ENCODE measurements at regions not wholly inside any gene's neighbourhood (a gene's known extent, or its start where the extent isn't known, plus 50 kb on each side); places are given as distances from the start of the nearest gene placed in this dataset.
"Not testable (repeated sequence)": the region's sequence is repeated elsewhere in the genome, so short reads cannot be mapped to it uniquely, and the experiment has no call there.

DNA sequence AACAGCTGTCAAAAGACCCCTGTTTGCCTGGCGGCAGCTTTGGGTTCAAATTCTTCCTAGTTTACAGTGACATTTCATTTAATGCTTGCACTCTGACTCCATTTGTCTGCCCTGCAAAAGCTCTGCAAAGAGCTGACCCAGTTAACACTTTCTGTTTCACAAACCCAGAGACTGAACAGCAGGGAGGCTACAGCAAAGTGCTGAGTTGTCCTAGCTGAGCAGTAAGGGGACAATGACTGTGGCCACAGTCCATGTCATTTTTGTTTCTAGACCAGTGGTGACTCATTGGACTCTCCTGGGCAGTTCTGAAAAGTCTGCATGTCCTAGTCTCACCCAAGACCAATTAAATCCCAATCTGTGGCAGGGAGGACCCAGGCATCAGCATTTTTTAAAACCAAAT lies 994.8 kb upstream of the WWC1 start:
- no peak overlapping the region for H3K9ac ChIP-seq (ENCODE audit: low read length)
- no peaks in the 10 kb centered on the region for H3K4me1 ChIP-seq (ENCODE audit: control insufficient read depth, insufficient read depth, low read length)
- H3K27ac ChIP-seq (ENCODE audit: low read depth, low read length) = no peak overlapping the region
- no peak overlapping the region for H3K4me3 ChIP-seq (ENCODE audit: low read length)
- H3K27me3 ChIP-seq (ENCODE audit: control insufficient read depth, insufficient read depth, low read length) = no peaks in the 10 kb centered on the region
- no peaks in the 10 kb centered on the region for H3K36me3 ChIP-seq (ENCODE audit: control insufficient read depth, insufficient read depth, low read length)

DNA sequence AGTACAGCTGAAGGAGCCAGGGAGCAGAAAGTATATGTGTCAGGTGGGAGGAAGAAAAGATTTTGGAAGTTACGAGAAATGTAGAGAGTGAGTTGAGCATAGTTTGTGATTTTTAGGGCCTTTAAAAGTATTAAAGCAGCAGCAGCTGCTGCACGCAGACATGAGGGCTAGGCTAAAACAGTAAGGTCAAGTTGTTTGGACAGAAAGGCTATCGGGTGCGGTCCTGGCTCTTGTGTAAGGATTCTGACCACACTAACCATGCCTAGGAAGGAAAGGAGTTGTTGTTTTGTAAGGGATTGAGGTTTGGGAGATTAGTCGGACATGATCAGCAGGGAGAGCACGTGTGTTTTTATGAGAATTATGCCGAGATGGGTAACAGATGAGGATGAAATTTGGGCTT lies 991.6 kb upstream of the WWC1 start:
- H3K27ac ChIP-seq (ENCODE audit: low read depth, low read length); H3K27me3 ChIP-seq (ENCODE audit: control insufficient read depth, insufficient read depth, low read length); H3K36me3 ChIP-seq (ENCODE audit: control insufficient read depth, insufficient read depth, low read length); H3K4me1 ChIP-seq (ENCODE audit: control insufficient read depth, insufficient read depth, low read length); H3K9ac ChIP-seq (ENCODE audit: low read length); H3K4me3 ChIP-seq (ENCODE audit: low read length): not testable (repeated sequence)

DNA sequence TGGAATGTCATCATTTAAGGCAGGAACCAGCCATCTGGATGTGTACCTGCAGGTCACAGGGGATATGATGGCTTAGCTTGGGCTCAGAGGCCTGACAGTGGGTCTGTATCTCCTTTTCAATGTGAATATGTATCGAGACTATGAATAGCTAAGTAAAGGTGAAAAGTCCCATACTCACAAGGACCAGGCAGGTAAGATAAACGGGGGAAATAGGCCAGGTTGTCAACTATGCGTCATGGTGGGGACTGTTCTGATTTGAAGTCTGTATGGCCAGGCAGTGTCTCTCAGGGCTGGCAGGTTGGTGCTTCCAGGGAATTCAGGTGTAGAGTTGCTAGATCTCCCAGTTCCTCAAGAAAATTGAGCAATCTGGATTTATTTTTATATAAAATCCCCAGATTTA lies 987.9 kb upstream of the WWC1 start:
- no peak overlapping the region for H3K27ac ChIP-seq (ENCODE audit: low read depth, low read length)
- no peak overlapping the region for H3K9ac ChIP-seq (ENCODE audit: low read length)
- no peaks in the 10 kb centered on the region for H3K36me3 ChIP-seq (ENCODE audit: control insufficient read depth, insufficient read depth, low read length)
- no peaks in the 10 kb centered on the region for H3K4me1 ChIP-seq (ENCODE audit: control insufficient read depth, insufficient read depth, low read length)
- H3K4me3 ChIP-seq (ENCODE audit: low read length) = no peak overlapping the region
- H3K27me3 ChIP-seq (ENCODE audit: control insufficient read depth, insufficient read depth, low read length) = no peaks in the 10 kb centered on the region

DNA sequence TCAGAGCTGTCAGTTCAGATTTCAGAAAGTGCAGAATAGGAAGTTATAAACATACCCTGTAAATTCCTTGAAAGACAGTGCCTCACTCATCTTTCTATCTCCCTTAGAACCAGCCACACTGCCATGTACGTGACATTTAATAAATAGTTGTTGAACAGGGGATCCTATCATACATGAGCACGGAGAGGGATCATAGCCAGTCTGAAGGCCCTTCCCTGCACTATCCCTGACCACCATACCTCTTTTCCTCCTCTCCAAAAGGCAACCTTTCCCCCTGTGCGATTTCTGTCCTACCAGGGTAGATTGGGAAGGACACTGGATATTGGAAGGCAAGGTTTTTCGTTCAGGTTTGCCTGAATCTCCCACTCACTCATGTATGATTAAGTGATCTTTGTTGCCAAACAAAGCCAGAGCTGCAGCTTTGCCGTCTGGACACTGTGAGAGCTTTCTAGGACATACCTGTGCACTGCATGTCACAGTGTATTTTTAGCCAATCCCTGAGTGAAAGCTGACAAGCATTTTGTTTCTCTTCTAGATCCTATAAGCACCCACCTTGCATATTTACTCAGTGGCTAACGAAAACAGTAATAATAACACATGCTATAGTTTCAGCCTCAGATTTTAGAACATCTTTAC lies 986.5 kb upstream of the WWC1 start:
- no peak overlapping the region for H3K9ac ChIP-seq (ENCODE audit: low read length)
- H3K4me3 ChIP-seq (ENCODE audit: low read length) = no peak overlapping the region
- H3K27ac ChIP-seq (ENCODE audit: low read depth, low read length) = no peak overlapping the region
- H3K4me1 ChIP-seq (ENCODE audit: control insufficient read depth, insufficient read depth, low read length) = no peaks in the 10 kb centered on the region
- H3K27me3 ChIP-seq (ENCODE audit: control insufficient read depth, insufficient read depth, low read length) = no peaks in the 10 kb centered on the region
- no peaks in the 10 kb centered on the region for H3K36me3 ChIP-seq (ENCODE audit: control insufficient read depth, insufficient read depth, low read length)

DNA sequence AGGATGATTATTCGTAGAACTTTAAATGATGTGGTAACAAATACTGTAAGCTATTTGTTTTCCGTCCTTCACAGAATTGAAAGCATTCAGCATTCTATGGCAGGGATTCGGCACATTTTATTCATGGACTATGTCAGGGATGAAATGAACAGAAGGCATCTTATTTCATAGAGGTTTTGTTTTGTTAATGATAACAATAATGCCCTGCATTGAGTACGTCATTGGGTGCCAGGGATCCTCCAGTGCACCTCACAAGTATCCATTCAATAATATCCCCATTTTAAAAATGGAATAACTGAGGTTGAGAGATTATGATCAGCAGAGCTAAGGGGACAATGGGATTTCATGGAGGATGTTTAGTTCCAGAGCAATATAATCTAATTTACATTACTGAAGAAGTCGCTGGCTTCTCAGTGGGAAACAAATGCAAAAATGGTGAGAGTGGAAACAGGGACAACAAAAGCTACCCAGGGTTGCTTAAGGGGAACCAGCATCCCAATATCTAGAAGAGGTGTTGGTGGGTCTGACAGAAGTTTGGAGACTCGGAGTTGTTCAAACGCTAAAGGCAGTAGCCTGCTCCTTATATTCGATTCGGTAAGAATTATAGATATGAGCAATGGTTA lies 985.7 kb upstream of the WWC1 start:
- no peak overlapping the region for H3K4me3 ChIP-seq (ENCODE audit: low read length)
- no peak overlapping the region for H3K27ac ChIP-seq (ENCODE audit: low read depth, low read length)
- no peaks in the 10 kb centered on the region for H3K36me3 ChIP-seq (ENCODE audit: control insufficient read depth, insufficient read depth, low read length)
- no peaks in the 10 kb centered on the region for H3K27me3 ChIP-seq (ENCODE audit: control insufficient read depth, insufficient read depth, low read length)
- no peaks in the 10 kb centered on the region for H3K4me1 ChIP-seq (ENCODE audit: control insufficient read depth, insufficient read depth, low read length)
- H3K9ac ChIP-seq (ENCODE audit: low read length) = no peak overlapping the region

DNA sequence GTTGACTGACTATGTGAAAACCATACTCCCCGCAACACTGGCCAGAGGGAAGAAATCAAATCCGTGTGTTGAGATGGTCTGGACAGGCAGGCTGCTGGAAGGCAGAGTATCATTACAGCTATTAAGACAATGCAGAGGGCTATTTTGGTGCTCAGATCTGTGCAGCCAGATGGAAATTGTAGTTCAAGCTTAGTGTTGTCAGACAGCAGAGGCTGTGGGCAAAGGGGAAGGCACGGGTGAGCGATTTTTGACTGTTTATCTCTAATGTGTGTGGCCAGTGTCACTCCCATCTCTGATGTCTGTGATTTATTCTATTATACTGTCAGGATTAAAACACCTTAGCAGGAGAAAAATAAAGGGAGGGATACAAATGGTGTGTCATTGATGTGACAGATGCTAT lies 984.4 kb upstream of the WWC1 start:
- H3K27me3 ChIP-seq (ENCODE audit: control insufficient read depth, insufficient read depth, low read length) = no peaks in the 10 kb centered on the region
- H3K4me3 ChIP-seq (ENCODE audit: low read length) = no peak overlapping the region
- no peak overlapping the region for H3K9ac ChIP-seq (ENCODE audit: low read length)
- no peak overlapping the region for H3K27ac ChIP-seq (ENCODE audit: low read depth, low read length)
- no peaks in the 10 kb centered on the region for H3K36me3 ChIP-seq (ENCODE audit: control insufficient read depth, insufficient read depth, low read length)
- no peaks in the 10 kb centered on the region for H3K4me1 ChIP-seq (ENCODE audit: control insufficient read depth, insufficient read depth, low read length)

DNA sequence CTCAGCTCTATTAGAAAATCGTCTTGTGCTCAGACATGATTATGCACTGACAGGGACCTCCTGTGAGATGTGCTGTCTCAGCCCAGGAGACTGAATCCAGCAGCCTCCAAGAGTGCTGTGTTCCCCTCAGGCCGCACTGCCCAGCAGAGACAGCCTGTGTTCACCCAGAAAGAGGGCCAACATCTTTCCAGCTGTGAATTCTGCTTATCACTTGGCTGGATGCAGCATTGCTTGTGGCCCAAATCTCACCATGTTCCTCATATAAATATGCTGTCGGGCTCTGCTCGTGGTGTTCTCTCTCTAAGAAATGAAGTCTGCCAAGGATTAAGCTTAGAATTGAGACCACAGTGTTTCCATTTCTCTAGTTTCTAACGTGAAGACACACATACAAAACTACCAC lies 983.0 kb upstream of the WWC1 start:
- Histone ChIP-seq H3K27ac (ENCODE audit: low read depth, low read length) (no peak overlapping the region), H3K4me3 (ENCODE audit: low read length) (no peak overlapping the region), H3K27me3 (ENCODE audit: control insufficient read depth, insufficient read depth, low read length) (no peaks in the 10 kb centered on the region), H3K4me1 (ENCODE audit: control insufficient read depth, insufficient read depth, low read length) (no peaks in the 10 kb centered on the region), H3K36me3 (ENCODE audit: control insufficient read depth, insufficient read depth, low read length) (no peaks in the 10 kb centered on the region), H3K9ac (ENCODE audit: low read length) (no peak overlapping the region)

DNA sequence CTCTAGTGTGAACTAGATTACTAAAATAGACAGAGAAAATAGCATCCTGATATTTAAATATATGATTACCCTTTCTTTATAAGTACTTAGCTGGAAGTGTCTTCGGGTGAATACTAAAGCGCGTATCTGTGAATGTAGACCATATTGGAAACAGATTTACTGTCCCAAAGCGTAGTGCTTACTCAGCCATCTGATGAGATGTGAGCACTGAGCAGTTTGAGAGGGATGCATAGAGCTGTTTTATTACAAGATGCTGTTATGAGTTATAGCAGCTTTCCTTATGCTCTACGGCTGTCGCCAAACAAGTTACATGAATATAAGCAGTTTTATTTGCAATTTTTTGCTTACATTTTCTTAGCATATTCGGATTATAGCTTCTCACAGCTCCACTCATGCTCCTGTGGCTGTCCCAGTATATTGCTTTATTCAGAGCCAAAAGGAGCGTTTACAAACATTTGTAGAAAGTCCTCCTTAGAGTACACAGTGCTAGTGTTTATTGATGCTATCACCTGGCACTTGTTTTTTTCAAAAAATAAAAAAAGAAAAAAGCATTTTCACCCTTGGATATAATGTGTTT lies 981.4 kb upstream of the WWC1 start:
- Histone ChIP-seq H3K27me3 (ENCODE audit: control insufficient read depth, insufficient read depth, low read length) (no peaks in the 10 kb centered on the region), H3K4me3 (ENCODE audit: low read length) (no peak overlapping the region), H3K36me3 (ENCODE audit: control insufficient read depth, insufficient read depth, low read length) (no peaks in the 10 kb centered on the region), H3K27ac (ENCODE audit: low read depth, low read length) (no peak overlapping the region), H3K4me1 (ENCODE audit: control insufficient read depth, insufficient read depth, low read length) (no peaks in the 10 kb centered on the region), H3K9ac (ENCODE audit: low read length) (no peak overlapping the region)

DNA sequence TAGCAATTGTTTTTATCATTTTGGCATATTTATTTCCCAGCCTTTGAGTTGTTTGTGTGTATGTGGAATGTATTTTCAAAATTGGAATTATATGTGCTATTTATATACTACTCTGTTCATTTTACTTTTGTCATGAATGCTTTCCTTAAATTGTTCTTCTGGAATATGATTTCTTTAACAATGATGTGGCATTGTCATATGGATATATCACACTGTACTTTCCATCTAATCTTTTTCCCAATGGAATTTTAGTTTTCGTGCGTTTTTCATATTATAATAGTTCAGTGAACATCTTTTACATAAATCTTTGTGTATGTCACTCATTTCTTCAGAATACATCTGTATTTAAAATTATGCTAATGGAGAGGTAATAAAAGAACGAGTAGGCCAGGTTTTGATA lies 980.1 kb upstream of the WWC1 start:
- no peak overlapping the region for H3K27ac ChIP-seq (ENCODE audit: low read depth, low read length)
- no peaks in the 10 kb centered on the region for H3K4me1 ChIP-seq (ENCODE audit: control insufficient read depth, insufficient read depth, low read length)
- H3K27me3 ChIP-seq (ENCODE audit: control insufficient read depth, insufficient read depth, low read length) = no peaks in the 10 kb centered on the region
- H3K4me3 ChIP-seq (ENCODE audit: low read length) = no peak overlapping the region
- H3K9ac ChIP-seq (ENCODE audit: low read length) = no peak overlapping the region
- H3K36me3 ChIP-seq (ENCODE audit: control insufficient read depth, insufficient read depth, low read length) = no peaks in the 10 kb centered on the region

DNA sequence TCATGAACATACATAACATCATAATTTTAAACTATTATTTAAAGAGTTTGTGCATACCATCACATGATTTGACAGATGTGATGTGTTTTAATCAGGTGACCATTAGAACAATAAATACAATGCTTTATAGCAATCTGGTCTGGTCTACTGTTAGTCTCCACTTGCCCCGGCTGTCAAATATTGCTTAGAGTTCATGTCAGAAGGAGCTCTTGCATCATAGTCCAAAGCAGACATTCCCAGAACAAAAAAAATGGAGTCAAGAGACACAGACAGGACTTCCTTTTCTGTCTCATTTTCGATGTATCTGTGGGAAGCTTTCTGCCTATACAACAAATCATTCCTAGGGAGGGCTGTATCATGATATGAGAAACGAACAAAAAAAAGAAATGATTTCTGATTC lies 979.2 kb upstream of the WWC1 start:
- Histone ChIP-seq H3K4me1 (ENCODE audit: control insufficient read depth, insufficient read depth, low read length) (no peaks in the 10 kb centered on the region), H3K9ac (ENCODE audit: low read length) (no peak overlapping the region), H3K36me3 (ENCODE audit: control insufficient read depth, insufficient read depth, low read length) (no peaks in the 10 kb centered on the region), H3K27ac (ENCODE audit: low read depth, low read length) (no peak overlapping the region), H3K4me3 (ENCODE audit: low read length) (no peak overlapping the region), H3K27me3 (ENCODE audit: control insufficient read depth, insufficient read depth, low read length) (no peaks in the 10 kb centered on the region)

DNA sequence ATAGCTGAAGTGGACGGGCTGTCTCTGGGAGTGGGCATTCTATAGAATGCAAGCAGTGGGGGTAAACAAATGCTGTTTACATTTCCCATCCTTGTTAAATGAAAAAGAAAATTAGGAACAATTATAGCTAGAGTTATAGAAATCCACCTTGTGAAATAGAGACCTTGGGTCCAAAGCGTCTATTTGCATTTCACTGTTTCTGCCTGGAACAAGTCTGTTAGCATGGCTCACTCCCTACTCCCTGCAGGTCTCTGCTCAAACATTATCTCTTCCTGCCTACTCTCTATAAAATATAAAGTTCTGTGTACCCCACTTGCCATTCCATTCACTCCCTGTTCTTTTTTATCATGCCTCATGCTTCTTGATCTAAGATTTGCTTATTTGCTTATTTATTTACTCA lies 975.7 kb upstream of the WWC1 start:
- no peaks in the 10 kb centered on the region for H3K27me3 ChIP-seq (ENCODE audit: control insufficient read depth, insufficient read depth, low read length)
- H3K36me3 ChIP-seq (ENCODE audit: control insufficient read depth, insufficient read depth, low read length) = no peaks in the 10 kb centered on the region
- no peak overlapping the region for H3K4me3 ChIP-seq (ENCODE audit: low read length)
- no peak overlapping the region for H3K27ac ChIP-seq (ENCODE audit: low read depth, low read length)
- no peak overlapping the region for H3K9ac ChIP-seq (ENCODE audit: low read length)
- no peaks in the 10 kb centered on the region for H3K4me1 ChIP-seq (ENCODE audit: control insufficient read depth, insufficient read depth, low read length)

DNA sequence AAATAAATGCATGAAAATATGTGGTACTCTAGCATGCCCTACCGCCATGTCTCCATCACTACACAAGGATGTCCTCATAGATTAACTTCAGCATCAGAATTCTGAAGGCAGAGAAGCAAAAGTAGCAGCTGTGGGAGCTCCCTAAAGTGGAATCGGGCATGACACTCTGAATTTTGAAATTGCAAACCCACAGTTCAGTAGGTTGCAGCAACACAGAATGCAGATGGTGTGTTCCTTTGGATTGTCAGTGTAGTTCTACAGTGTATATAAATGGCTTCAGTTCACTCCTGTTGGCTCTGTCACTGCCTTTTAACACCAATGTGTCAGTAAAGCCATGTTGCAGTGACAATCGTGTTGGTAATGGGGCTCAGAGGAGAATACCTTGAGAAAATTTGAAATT lies 973.6 kb upstream of the WWC1 start:
- H3K9ac ChIP-seq (ENCODE audit: low read length) = no peak overlapping the region
- no peaks in the 10 kb centered on the region for H3K27me3 ChIP-seq (ENCODE audit: control insufficient read depth, insufficient read depth, low read length)
- H3K27ac ChIP-seq (ENCODE audit: low read depth, low read length) = no peak overlapping the region
- H3K4me3 ChIP-seq (ENCODE audit: low read length) = no peak overlapping the region
- no peaks in the 10 kb centered on the region for H3K4me1 ChIP-seq (ENCODE audit: control insufficient read depth, insufficient read depth, low read length)
- H3K36me3 ChIP-seq (ENCODE audit: control insufficient read depth, insufficient read depth, low read length) = no peaks in the 10 kb centered on the region

DNA sequence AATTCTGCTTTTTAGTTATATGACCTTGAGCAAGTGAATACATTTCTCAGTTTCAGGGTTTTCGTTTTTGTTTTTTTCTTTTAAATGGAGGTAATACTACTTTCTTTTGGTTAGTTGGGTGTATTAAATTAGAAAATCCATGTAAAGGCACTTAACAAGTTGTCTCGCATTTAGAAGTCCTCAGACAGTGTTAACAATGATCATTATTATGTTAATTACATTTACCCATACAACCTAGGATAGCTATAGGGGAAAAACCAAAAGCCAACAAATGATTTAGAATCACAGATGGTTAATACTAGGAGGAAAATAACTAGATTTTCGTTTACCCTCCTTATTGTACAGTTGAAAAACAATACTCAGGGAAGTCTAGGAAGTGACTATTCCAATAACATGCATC lies 972.2 kb upstream of the WWC1 start:
- Histone ChIP-seq H3K4me3 (ENCODE audit: low read length) (no peak overlapping the region), H3K9ac (ENCODE audit: low read length) (no peak overlapping the region), H3K27me3 (ENCODE audit: control insufficient read depth, insufficient read depth, low read length) (no peaks in the 10 kb centered on the region), H3K36me3 (ENCODE audit: control insufficient read depth, insufficient read depth, low read length) (no peaks in the 10 kb centered on the region), H3K4me1 (ENCODE audit: control insufficient read depth, insufficient read depth, low read length) (no peaks in the 10 kb centered on the region), H3K27ac (ENCODE audit: low read depth, low read length) (no peak overlapping the region)

Measured in rectal smooth muscle tissue (tissue), 1 donor.